ENCODE measurements at regions not wholly inside any gene's neighbourhood (a gene's known extent, or its start where the extent isn't known, plus 50 kb on each side); places are given as distances from the start of the nearest gene placed in this dataset.

GRCh38 chr13:47251771-47252170 lies 354.9 kb upstream of the HTR2A start:
- Histone ChIP-seq H3K36me3 (no peaks in the 10 kb centered on the region), H3K4me1 (no peaks in the 10 kb centered on the region), H3K9me3 (no peaks in the 10 kb centered on the region), H3K9ac (ENCODE audit: low read depth in 2 of 2, low read length in 2 of 2) (no peak overlapping the region), H3K27ac (no peak overlapping the region), H3K4me3 (no peak overlapping the region), H3K27me3 (no peaks in the 10 kb centered on the region)
- DNase-seq = no peak
- intact Hi-C loops (cut with DNase I) = no loop called here
- no peak for TF ChIP-seq CTCF (IDR thresholded peaks at IDR 0.05)

GRCh38 chr13:47250146-47250545 lies 353.3 kb upstream of the HTR2A start:
- H3K9ac ChIP-seq (ENCODE audit: low read depth in 2 of 2, low read length in 2 of 2) = no peak overlapping the region
- no peak overlapping the region for H3K27ac ChIP-seq

GRCh38 chr13:47249266-47249665 lies 352.4 kb upstream of the HTR2A start:
- Histone ChIP-seq H3K9me3 (no peaks in the 10 kb centered on the region), H3K9ac (ENCODE audit: low read depth in 2 of 2, low read length in 2 of 2) (no peak overlapping the region), H3K27ac (no peak overlapping the region), H3K4me1 (no peaks in the 10 kb centered on the region), H3K4me3 (no peak overlapping the region), H3K27me3 (no peaks in the 10 kb centered on the region), H3K36me3 (no peaks in the 10 kb centered on the region)
- TF ChIP-seq CTCF (IDR thresholded peaks at IDR 0.05) = no peak
- intact Hi-C loops (cut with DNase I) = no loop called here
- no peak for DNase-seq

More at GRCh38 chr13:47250146-47250545, 353.3 kb upstream of the HTR2A start:
- no peaks in the 10 kb centered on the region for H3K4me1 ChIP-seq
- no peaks in the 10 kb centered on the region for H3K27me3 ChIP-seq
- TF ChIP-seq CTCF (IDR thresholded peaks at IDR 0.05) = no peak
- intact Hi-C loops (cut with DNase I) = no loop called here
- no peak for DNase-seq
- H3K36me3 ChIP-seq = no peaks in the 10 kb centered on the region
- no peak overlapping the region for H3K4me3 ChIP-seq
- H3K9me3 ChIP-seq = no peaks in the 10 kb centered on the region

GRCh38 chr13:47241446-47241845 lies 344.6 kb upstream of the HTR2A start:
- Histone ChIP-seq H3K9me3 (no peaks in the 10 kb centered on the region), H3K27ac (no peak overlapping the region), H3K4me3 (no peak overlapping the region), H3K9ac (ENCODE audit: low read depth in 2 of 2, low read length in 2 of 2) (no peak overlapping the region), H3K4me1 (no peaks in the 10 kb centered on the region), H3K27me3 (no peaks in the 10 kb centered on the region), H3K36me3 (no peaks in the 10 kb centered on the region)
- intact Hi-C loops (cut with DNase I) = no loop called here
- no peak for DNase-seq
- no peak for TF ChIP-seq CTCF (IDR thresholded peaks at IDR 0.05)

GRCh38 chr13:47239025-47239424 lies 342.2 kb upstream of the HTR2A start:
- Histone ChIP-seq H3K4me3 (no peak overlapping the region), H3K9me3 (no peaks in the 10 kb centered on the region), H3K36me3 (no peaks in the 10 kb centered on the region), H3K9ac (ENCODE audit: low read depth in 2 of 2, low read length in 2 of 2) (no peak overlapping the region), H3K27ac (no peak overlapping the region), H3K4me1 (no peaks in the 10 kb centered on the region), H3K27me3 (no peaks in the 10 kb centered on the region)
- no peak for DNase-seq
- intact Hi-C loops (cut with DNase I) = no loop called here
- TF ChIP-seq CTCF (IDR thresholded peaks at IDR 0.05) = no peak

- Histone ChIP-seq H3K36me3 (no peaks in the 10 kb centered on the region), H3K4me1 (no peaks in the 10 kb centered on the region), H3K27ac (no peak overlapping the region), H3K27me3 (no peaks in the 10 kb centered on the region), H3K9ac (ENCODE audit: low read depth in 2 of 2, low read length in 2 of 2) (no peak overlapping the region), H3K4me3 (no peak overlapping the region), H3K9me3 (no peaks in the 10 kb centered on the region)
- intact Hi-C loops (cut with DNase I) = no loop called here
- no peak for TF ChIP-seq CTCF (IDR thresholded peaks at IDR 0.05)
- DNase-seq = no peak
These were observed 340.7 kb upstream of the HTR2A start for GRCh38 chr13:47237571-47237970.

Data from colonic mucosa (tissue), 4 donors.